Ovary (tissue), 7 donors: ENCODE measurements at regions not wholly inside any gene's neighbourhood (a gene's known extent, or its start where the extent isn't known, plus 50 kb on each side); places are given as distances from the start of the nearest gene placed in this dataset.

Experiments
- DNase-seq, 5 donors: peaks; one replicate each; pipeline ENCODE4 v3.0.0-alpha.2; 2019 to 2020
- H3K27ac ChIP-seq, 2 donors: fragments of 200-600 bp; one replicate each; pipeline versions ENCODE4 v1.5.1 to v1.8.0; 2019 to 2022
- H3K27me3 ChIP-seq: fragments of 200-600 bp; one replicate; pipeline ENCODE4 v1.8.0; 2022
- H3K36me3 ChIP-seq: fragments of 200-600 bp; sonication (generic); one replicate; pipeline ENCODE4 v1.5.1; 2019
- H3K4me1 ChIP-seq: one replicate; pipeline ENCODE4 v1.8.1; 2013; ENCODE audit warnings: mild to moderate bottlenecking, moderate library complexity; ENCODE audit not compliant: insufficient read depth
- H3K4me3 ChIP-seq: fragments of 200-600 bp; sonication (generic); one replicate; pipeline ENCODE4 v1.5.1; 2017
- H3K9me3 ChIP-seq, 2 donors: fragments of 200-600 bp in 1 of 2; sonication (generic) in 1 of 2; one replicate each; pipeline versions ENCODE4 v1.5.1 to v1.8.1; 2013 to 2019; ENCODE audit warnings: mild to moderate bottlenecking in 1 of 2, moderate library complexity in 1 of 2
- EP300 ChIP-seq: sonication (generic); formaldehyde crosslinking; IDR thresholded peaks from one replicate; pipeline ENCODE4 v1.6.1; 2017; ENCODE audit warnings: antibody characterized with exemption
- POLR2A ChIP-seq: fragments of 450-650 bp; IDR thresholded peaks from one replicate; pipeline ENCODE4 v1.6.1; 2017; ENCODE audit warnings: antibody characterized with exemption, mild to moderate bottlenecking, moderate library complexity
- WGBS, 3 donors: extraction: QIAGEN DNeasy Blood & Tissue Kit in 1 of 3; methylation state at CpG; one replicate each; pipeline versions ENCODE4 v1.1.5 to v1.1.7; 2013 to 2017; 5-methylcytosine and 5-hydroxymethylcytosine counted together
- intact Hi-C, 4 donors: fragments of 100-400 bp; cut with DNase I; formaldehyde crosslinking; loops; one replicate each; pipeline versions ENCODE4 v1.11.0 to v1.15.1; 2022 to 2023
- TF ChIP-seq, protein P1 (sequence below), 3 donors: fragments of 450-650 bp in 2 of 3; fragments of 200-600 bp in 1 of 3; IDR thresholded peaks; one replicate each; pipeline versions ENCODE4 v1.5.1 to v1.8.0; 2016 to 2022; ENCODE audit warnings: antibody characterized with exemption in 3 of 3, mild to moderate bottlenecking in 1 of 3
- donor health status: DM: no; HTN: no; CAD: no; lungs with moderate emphysema.
- donor health status: DM: no; HTN: no; CAD: no.
- donor health status: Bipolar disorder and iron deficiency.
- donor health status: DM: no; HTN: no; CAD: no.
- donor health status: DM: yes; HTN: yes; CAD: no.

DNA sequence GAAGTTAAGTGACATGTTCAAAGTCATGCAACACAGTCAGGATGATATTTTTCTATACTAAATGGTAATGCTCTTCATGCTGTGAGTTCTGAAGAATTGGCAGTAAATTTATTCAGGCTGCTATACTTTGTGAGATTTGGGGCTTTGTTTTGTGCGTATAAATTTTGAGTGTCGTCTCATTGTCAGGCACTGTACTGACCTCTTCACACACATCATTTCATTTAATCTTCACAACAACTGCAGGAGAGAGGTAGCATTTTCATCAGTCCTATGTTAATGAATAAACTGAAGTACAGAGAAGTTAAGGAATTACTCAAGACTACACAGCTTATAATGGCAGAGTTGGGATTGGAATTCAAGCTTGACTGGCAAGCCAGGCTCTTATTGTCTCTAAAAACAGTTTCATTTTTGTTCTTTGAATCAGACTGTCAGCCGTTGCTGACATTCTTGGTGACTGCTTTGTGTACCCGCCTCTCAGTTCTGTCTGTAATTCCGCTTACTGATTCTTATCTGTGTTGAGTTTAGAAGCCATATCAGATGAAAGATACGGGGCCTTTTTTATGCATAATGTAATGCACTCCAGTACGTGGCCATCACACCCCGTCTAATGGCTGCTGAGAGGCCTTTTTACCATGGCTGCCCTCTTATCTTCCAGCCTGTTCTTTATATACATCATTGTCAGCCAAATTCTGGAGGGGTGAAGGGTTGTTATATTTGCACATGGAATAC is 274.9 kb downstream of the UTRN start:
- H3K4me3 ChIP-seq: no peak overlapping the region
- H3K4me1 ChIP-seq: no peaks in the 10 kb centered on the region
- H3K9me3 ChIP-seq: no peaks in the 10 kb centered on the region
- H3K36me3 ChIP-seq: no peaks in the 10 kb centered on the region
- 80 to 81% (median 81%) methylated on average over 8 of the region's 8 CpGs for WGBS, 3 donors
- H3K27me3 ChIP-seq: no peaks in the 10 kb centered on the region
- no peak for DNase-seq
- H3K27ac ChIP-seq: no peak overlapping the region
- intact Hi-C loops: no loop called here
- TF ChIP-seq POLR2A (no peak), EP300 (no peak)
- TF ChIP-seq, protein P1, sequence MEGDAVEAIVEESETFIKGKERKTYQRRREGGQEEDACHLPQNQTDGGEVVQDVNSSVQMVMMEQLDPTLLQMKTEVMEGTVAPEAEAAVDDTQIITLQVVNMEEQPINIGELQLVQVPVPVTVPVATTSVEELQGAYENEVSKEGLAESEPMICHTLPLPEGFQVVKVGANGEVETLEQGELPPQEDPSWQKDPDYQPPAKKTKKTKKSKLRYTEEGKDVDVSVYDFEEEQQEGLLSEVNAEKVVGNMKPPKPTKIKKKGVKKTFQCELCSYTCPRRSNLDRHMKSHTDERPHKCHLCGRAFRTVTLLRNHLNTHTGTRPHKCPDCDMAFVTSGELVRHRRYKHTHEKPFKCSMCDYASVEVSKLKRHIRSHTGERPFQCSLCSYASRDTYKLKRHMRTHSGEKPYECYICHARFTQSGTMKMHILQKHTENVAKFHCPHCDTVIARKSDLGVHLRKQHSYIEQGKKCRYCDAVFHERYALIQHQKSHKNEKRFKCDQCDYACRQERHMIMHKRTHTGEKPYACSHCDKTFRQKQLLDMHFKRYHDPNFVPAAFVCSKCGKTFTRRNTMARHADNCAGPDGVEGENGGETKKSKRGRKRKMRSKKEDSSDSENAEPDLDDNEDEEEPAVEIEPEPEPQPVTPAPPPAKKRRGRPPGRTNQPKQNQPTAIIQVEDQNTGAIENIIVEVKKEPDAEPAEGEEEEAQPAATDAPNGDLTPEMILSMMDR (IDR thresholded peaks at IDR 0.05): no peak

DNA sequence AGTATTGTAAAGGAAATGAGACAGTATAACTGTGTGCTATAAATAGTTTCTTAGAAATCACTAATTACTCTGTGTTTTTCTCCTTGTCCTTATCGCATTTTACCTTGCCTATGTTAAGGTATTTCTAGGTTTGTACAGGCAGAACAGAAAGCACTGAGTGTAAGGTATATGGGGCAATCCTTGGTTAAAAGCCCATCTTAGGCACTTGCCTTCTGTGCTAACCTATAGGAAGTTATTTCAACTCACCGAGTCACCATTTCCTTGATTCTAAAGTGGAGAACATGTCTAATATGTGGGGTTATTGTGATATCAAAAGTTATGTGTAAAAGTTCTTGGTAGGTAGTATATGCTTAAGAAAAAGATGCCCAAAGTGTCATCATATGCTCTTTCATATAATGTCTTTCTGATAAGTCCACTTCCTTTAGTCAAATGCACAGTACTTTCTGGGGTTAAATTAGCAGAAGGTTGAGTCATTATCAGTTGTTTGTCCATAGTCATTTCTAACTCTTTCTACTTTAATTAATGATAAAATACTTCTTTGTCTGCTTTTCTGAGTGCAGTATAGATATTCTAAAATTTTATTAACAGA is 276.4 kb downstream of the UTRN start:
- TF ChIP-seq POLR2A (no peak), EP300 (no peak)
- TF ChIP-seq, protein P1 (IDR thresholded peaks at IDR 0.05): no peak
- WGBS, 3 donors: 96 to 98% (median 97%) methylated on average over 2 of the region's 2 CpGs
- H3K4me3 ChIP-seq: no peak overlapping the region
- H3K27me3 ChIP-seq: no peaks in the 10 kb centered on the region
- no peak for DNase-seq
- intact Hi-C loops: no loop called here
- no peak overlapping the region for H3K27ac ChIP-seq
- H3K9me3 ChIP-seq: no peaks in the 10 kb centered on the region
- no peaks in the 10 kb centered on the region for H3K36me3 ChIP-seq
- no peaks in the 10 kb centered on the region for H3K4me1 ChIP-seq

DNA sequence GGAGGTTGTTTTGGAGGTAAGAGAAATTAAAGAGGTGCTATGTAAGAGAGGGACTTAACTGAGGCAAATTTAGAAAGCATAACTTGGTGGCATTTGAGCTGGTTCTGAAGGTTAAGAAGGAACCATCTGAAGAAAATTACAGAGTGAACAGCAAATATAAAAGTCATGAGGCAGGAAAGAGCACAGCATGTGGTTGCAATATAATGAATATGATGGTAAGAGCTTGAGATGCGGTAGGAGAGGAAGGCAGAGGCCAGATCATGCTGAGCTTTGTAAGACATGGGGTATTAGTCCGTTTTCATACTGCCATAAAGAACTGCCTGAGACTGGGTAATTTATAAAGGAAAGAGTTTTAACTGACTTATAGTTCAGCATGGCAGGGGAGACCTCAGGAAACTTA is 279.1 kb downstream of the UTRN start:
- H3K36me3 ChIP-seq: no peaks in the 10 kb centered on the region
- WGBS, 3 donors: 97 to 100% (median 97%) methylated on average over 2 of the region's 2 CpGs
- H3K27ac ChIP-seq: no peak overlapping the region
- no peaks in the 10 kb centered on the region for H3K4me1 ChIP-seq
- TF ChIP-seq EP300: no peak
- no peak for TF ChIP-seq POLR2A
- H3K27me3 ChIP-seq: no peaks in the 10 kb centered on the region
- DNase-seq: no peak
- intact Hi-C loops: no loop called here
- H3K9me3 ChIP-seq: no peaks in the 10 kb centered on the region
- no peak overlapping the region for H3K4me3 ChIP-seq

DNA sequence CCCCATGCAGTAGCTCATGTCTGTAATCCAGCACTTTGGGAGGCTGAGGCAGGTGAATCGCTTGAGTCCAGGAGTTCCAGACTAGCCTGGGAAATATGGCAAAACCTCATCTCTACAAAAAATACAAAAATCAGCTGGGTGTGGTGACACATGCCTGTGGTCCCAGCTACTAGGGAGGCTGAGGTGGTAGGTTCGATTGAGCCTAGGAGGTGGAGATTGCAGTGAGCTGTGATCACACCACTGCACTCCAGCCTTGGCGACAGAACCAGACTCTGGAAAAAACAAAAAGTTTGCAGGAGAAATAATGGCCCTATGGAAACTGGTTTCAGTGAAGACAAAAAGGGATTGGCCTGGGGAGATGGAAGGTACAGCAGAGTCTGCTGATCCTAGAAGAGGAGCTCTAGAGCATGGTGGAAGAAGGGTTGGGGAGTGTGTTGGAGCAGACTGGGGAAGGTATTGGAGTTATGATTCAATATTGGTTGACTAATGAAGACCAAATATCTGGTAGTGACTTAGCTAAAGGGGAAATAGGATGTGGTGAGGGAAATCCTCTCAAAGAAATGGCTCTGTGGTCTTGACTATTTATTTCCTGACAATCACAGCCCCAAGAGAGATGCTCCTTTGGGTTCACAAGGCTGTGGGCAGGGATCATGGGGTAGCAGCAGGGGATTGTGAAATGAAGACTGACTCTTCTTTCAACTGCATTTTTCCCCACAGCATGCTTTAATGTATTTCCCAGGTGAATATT is 281.9 kb downstream of the UTRN start:
- Histone ChIP-seq H3K4me3 (no peak overlapping the region), H3K36me3 (no peaks in the 10 kb centered on the region), H3K9me3 (no peaks in the 10 kb centered on the region), H3K27me3 (no peaks in the 10 kb centered on the region), H3K4me1 (no peaks in the 10 kb centered on the region), H3K27ac (no peak overlapping the region)
- no peak for DNase-seq
- intact Hi-C loops: no loop called here
- 91 to 97% (median 97%) methylated on average over 3 of the region's 3 CpGs for WGBS, 3 donors
- TF ChIP-seq, protein P1 (IDR thresholded peaks at IDR 0.05): no peak
- TF ChIP-seq EP300: no peak
- TF ChIP-seq POLR2A: no peak
